ENCODE measurements at regions not wholly inside any gene's neighbourhood (a gene's known extent, or its start where the extent isn't known, plus 50 kb on each side); places are given as distances from the start of the nearest gene placed in this dataset.
"Not testable (repeated sequence)": the region's sequence is repeated elsewhere in the genome, so short reads cannot be mapped to it uniquely, and the experiment has no call there.

- TF ChIP-seq CTCF (IDR thresholded peaks at IDR 0.05; ENCODE audit: unreplicated experiment): no peak
- no peak overlapping the region for H3K4me3 Mint-ChIP-seq (ENCODE audit: low read depth)
- no peak for DNase-seq (ENCODE audit: low spot score, unreplicated experiment)
Measured at GRCh38 chr6:169920359-169921020, 169.1 kb downstream of the ERMARD start.

GRCh38 chr6:169918954-169919549 lies 167.6 kb downstream of the ERMARD start:
- DNase-seq (ENCODE audit: low spot score, unreplicated experiment): no peak
- Mint-ChIP-seq H3K4me1 (ENCODE audit: low read depth) (peaks cover 14% of the 10 kb centered on the region), H3K4me3 (ENCODE audit: low read depth) (no peak overlapping the region), H3K27ac (peak overlapping the region; percentile 48), H3K27me3 (no peaks in the 10 kb centered on the region), H3K36me3 (ENCODE audit: insufficient read depth) (no peaks in the 10 kb centered on the region), H3K9me3 (ENCODE audit: low read depth) (peaks cover 2% of the 10 kb centered on the region)
- no peak for TF ChIP-seq CTCF (IDR thresholded peaks at IDR 0.05; ENCODE audit: unreplicated experiment)

More at GRCh38 chr6:169920359-169921020, 169.1 kb downstream of the ERMARD start:
- H3K9me3 Mint-ChIP-seq (ENCODE audit: low read depth): peaks cover 2% of the 10 kb centered on the region
- no peak overlapping the region for H3K27ac Mint-ChIP-seq
- H3K36me3 Mint-ChIP-seq (ENCODE audit: insufficient read depth): no peaks in the 10 kb centered on the region
- H3K27me3 Mint-ChIP-seq: no peaks in the 10 kb centered on the region
- H3K4me1 Mint-ChIP-seq (ENCODE audit: low read depth): peaks cover 14% of the 10 kb centered on the region

- H3K4me3 Mint-ChIP-seq (ENCODE audit: low read depth): no peak overlapping the region
- H3K9me3 Mint-ChIP-seq (ENCODE audit: low read depth): peaks cover 2% of the 10 kb centered on the region
- H3K36me3 Mint-ChIP-seq (ENCODE audit: insufficient read depth): no peaks in the 10 kb centered on the region
Measured at GRCh38 chr6:169918239-169918953, 167.0 kb downstream of the ERMARD start.

GRCh38 chr6:169917153-169917552 lies 165.7 kb downstream of the ERMARD start:
- Mint-ChIP-seq H3K27me3 (peaks cover 3% of the 10 kb centered on the region), H3K4me1 (ENCODE audit: low read depth) (peaks cover 9% of the 10 kb centered on the region), H3K9me3 (ENCODE audit: low read depth) (peaks cover 2% of the 10 kb centered on the region), H3K4me3 (ENCODE audit: low read depth) (no peak overlapping the region), H3K27ac (no peak overlapping the region), H3K36me3 (ENCODE audit: insufficient read depth) (no peaks in the 10 kb centered on the region)
- TF ChIP-seq CTCF (IDR thresholded peaks at IDR 0.05; ENCODE audit: unreplicated experiment): no peak
- DNase-seq (ENCODE audit: low spot score, unreplicated experiment): no peak

More at GRCh38 chr6:169918239-169918953, 167.0 kb downstream of the ERMARD start:
- Mint-ChIP-seq H3K27ac (no peak overlapping the region), H3K4me1 (ENCODE audit: low read depth) (peaks cover 14% of the 10 kb centered on the region), H3K27me3 (no peaks in the 10 kb centered on the region)
- DNase-seq (ENCODE audit: low spot score, unreplicated experiment): no peak
- no peak for TF ChIP-seq CTCF (IDR thresholded peaks at IDR 0.05; ENCODE audit: unreplicated experiment)

GRCh38 chr6:169915769-169916550 lies 164.5 kb downstream of the ERMARD start:
- TF ChIP-seq CTCF (IDR thresholded peaks at IDR 0.05; ENCODE audit: unreplicated experiment): no peak
- no peak overlapping the region for H3K27ac Mint-ChIP-seq
- H3K27me3 Mint-ChIP-seq: peaks cover 3% of the 10 kb centered on the region
- H3K4me1 Mint-ChIP-seq (ENCODE audit: low read depth): peaks cover 4% of the 10 kb centered on the region
- H3K9me3 Mint-ChIP-seq (ENCODE audit: low read depth): peaks cover 2% of the 10 kb centered on the region
- no peak for DNase-seq (ENCODE audit: low spot score, unreplicated experiment)
- H3K4me3 Mint-ChIP-seq (ENCODE audit: low read depth): no peak overlapping the region
- no peaks in the 10 kb centered on the region for H3K36me3 Mint-ChIP-seq (ENCODE audit: insufficient read depth)

GRCh38 chr6:169913745-169914144 lies 162.3 kb downstream of the ERMARD start:
- not testable (repeated sequence) for H3K27ac Mint-ChIP-seq; H3K4me1 Mint-ChIP-seq (ENCODE audit: low read depth); H3K9me3 Mint-ChIP-seq (ENCODE audit: low read depth); H3K36me3 Mint-ChIP-seq (ENCODE audit: insufficient read depth); DNase-seq (ENCODE audit: low spot score, unreplicated experiment); H3K4me3 Mint-ChIP-seq (ENCODE audit: low read depth); H3K27me3 Mint-ChIP-seq
